GM19238 (cell line): ENCODE measurements at regions not wholly inside any gene's neighbourhood (a gene's known extent, or its start where the extent isn't known, plus 50 kb on each side); places are given as distances from the start of the nearest gene placed in this dataset.

Experiments
- DNase-seq: peaks from one replicate; pipeline ENCODE4 v3.0.0; 2011; ENCODE audit warnings: low spot score; ENCODE audit not compliant: insufficient read length

DNA sequence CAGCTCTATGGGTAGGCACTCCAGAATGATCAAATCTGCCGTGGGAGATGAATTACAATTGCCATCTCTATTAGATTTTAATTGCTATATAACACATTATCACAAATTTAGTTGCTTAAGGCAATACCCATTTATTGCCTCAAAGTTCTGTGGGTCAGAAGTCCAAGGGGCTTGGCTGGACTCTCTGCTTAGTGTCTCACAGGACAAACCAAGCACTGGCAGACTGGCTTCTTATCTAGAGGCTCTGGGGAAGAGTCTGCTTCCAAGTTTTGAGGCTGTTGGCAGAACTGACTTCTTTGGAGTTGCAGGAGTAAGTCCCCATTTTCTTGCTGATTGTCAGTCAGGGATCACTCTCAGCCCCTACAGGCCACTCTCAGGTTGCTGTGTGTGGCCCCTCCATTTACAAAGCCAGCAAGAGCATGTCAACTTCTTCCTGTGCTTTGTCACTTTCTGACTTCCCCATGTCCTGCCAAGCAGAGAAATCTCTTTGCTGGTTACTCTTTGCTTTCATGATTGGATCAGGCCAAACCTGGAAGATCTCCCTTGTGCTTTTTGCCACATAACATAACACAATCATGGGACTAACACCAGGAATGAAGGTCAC is 93.5 kb upstream of the PRICKLE2 start:
- no peak for DNase-seq

GRCh38 chr3:64318001-64318400 is 92.7 kb upstream of the PRICKLE2 start:
- DNase-seq, result no peak

GRCh38 chr3:64316971-64317370 is 91.7 kb upstream of the PRICKLE2 start:
- DNase-seq, result no peak

DNA sequence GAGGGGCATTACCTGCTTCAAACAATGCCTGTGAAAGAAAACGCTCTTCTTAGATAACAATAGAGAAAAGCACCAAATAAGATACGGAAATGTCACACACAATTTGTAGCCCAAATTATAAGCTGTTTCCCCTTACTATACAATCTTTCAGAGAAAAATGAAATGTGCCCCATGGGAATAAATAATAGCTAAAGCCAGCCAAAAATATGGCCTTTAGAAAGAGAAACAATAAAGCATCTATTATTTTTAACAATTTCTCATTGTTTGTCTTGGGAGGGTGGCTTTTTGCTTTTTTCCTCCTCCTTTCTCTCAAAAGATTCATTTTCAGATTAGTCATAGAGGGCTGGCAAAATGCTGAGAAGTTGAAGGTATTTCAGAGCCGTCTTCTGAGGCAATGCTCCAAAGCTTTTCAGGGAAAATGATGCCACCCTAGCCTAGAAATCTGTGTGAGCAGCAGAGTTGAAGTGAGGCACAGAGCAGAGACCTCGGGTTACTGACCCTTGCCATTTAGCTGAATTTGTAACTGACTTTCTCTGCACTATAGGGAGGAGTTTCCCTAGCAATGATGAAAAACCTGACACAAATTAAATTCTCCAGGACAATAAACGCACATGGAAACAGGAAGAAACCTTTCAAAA is 86.3 kb upstream of the PRICKLE2 start:
- no peak for DNase-seq

DNA sequence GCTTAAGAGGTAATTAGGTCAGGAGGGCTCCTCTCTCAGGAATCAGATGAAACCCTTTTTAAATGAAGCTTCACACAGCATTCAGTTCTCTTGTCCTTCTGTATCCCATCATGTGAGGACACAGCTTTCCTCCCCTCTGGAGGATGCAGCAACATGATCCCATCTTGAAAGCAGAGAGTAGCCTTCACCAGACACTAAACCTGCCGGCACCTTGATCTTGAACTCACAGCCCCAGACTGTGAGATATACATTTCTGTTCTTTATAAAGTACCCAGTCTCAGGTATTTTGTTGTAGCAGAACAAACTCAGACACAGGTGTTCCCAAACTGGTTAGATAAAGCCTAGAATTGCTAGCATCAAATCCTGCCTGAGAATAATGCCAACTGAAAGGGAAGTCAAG is 83.7 kb upstream of the PRICKLE2 start:
- DNase-seq, result no peak

- no peak for DNase-seq
Observed at GRCh38 chr3:64306745-64307144, 81.5 kb upstream of the PRICKLE2 start.

DNA sequence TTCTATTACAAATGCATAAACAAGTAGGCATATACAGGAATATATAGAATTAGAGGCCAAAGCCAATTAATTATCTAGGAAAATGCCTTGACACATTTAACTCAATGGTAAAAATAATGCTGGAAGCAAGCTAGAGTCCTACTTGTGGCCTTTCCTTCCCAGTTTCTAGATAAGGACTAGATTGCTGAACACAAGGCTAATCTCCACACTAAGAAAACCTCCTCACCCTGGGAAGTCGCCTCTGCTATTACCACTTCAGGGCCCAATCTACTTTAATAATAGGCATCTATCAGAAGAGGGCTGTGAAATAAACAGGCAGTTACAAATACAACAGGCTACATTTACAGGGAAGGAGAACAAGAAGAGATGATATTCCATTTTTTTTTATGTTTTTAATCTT is 80.5 kb upstream of the PRICKLE2 start:
- no peak for DNase-seq

DNA sequence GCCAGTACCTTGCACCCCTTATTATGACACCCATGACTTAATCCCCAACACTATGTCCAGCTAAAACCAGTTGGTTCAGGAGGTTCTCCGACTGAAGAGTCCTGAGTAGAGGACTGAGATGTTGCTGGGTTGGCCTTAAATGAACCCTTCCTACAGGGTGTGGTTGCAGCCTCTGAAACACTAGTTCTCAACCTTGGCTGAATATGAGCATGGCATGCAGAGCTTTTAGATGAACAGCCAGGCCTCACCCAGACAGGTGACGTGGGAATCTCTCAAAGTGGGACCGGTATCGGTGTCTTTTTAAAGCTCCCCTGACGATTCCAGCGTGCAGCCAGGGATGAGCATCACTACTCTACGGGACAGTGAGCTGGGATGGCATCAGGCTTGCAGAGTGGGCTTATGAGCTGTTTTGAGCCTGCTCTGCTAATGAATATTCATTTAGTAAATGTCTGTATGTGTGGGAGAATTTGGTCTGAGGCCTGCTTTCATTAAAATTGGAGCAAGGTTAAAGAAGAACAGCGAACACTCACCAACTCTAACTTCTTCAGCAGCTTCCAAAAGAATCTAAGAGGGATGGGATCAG is 79.7 kb upstream of the PRICKLE2 start:
- DNase-seq, result no peak

- DNase-seq, result no peak
Observed at GRCh38 chr3:64303881-64304280, 78.6 kb upstream of the PRICKLE2 start.

DNA sequence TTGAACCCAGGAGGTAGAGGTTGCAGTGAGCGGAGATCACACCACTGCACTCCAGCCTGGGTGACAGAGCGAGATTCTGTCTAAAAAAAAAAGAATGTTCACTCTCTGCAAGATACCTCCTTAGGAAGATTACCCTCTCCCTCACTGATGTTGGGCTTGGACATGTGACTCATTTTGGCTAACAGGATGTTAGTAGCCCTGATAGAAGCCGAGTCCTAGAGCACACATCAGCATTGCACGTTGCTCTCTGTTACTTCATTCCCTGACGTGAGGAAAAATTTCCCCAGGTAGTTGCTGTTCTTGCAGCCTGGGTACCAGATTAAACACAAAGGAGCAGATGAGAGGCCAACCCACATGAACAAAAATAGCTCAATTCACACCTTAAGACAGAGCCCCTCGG is 78.1 kb upstream of the PRICKLE2 start:
- DNase-seq, result no peak

GRCh38 chr3:64301476-64301875 is 76.2 kb upstream of the PRICKLE2 start:
- DNase-seq, result no peak

DNA sequence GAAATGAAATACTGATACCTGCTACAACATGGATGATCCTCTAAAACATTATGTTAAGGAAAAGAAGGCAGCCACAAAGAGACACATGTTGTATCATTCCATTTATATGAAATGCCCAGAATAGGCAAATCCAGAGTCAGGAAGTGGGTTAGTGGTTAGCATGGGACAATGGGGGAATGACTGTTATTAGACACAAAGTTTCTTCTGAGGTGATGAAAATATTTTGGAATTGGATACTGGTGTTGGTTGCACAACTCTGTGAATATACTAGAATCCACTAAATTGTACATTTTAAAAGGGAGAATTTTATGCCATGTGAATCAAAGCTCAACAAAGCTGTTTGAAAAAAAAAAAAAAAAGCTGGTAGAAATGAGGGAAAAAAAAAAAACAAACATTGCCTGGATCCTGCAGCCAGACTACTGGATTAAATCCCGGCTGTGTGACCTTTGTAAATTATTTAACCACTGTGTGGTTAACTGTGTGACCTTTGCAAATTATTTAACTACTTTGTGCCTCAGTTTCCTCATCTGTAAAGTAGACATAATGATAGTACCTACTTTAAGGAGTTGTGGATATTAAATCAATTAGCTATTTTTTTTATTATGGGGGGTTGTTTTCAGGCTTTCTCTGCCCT is 75.6 kb upstream of the PRICKLE2 start:
- DNase-seq, result no peak

DNA sequence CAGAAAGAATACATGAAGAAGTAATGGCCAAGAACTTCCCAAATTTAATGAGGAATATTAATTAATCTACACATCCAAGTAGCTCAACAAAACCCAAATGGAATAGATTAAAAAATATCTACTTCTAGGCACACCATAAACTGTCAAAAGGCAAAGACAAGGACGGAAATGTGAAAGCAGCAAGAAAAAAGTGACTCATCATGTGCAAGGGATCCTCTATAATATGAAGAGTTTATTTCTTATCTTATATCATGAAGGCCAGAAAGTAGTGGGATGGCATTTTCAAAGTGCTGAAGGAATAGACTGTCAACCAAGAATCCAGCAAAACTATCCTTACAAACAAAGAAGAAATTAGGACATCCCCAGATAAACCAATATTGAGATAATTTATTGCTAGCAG is 73.9 kb upstream of the PRICKLE2 start:
- no peak for DNase-seq

- DNase-seq, result no peak
Observed at GRCh38 chr3:64297563-64297962, 72.3 kb upstream of the PRICKLE2 start.

- DNase-seq, result no peak
Observed at GRCh38 chr3:64295594-64295993, 70.3 kb upstream of the PRICKLE2 start.

- DNase-seq, result no peak
Observed at GRCh38 chr3:64294771-64295170, 69.5 kb upstream of the PRICKLE2 start.

GRCh38 chr3:64293121-64293520 is 67.9 kb upstream of the PRICKLE2 start:
- no peak for DNase-seq

DNA sequence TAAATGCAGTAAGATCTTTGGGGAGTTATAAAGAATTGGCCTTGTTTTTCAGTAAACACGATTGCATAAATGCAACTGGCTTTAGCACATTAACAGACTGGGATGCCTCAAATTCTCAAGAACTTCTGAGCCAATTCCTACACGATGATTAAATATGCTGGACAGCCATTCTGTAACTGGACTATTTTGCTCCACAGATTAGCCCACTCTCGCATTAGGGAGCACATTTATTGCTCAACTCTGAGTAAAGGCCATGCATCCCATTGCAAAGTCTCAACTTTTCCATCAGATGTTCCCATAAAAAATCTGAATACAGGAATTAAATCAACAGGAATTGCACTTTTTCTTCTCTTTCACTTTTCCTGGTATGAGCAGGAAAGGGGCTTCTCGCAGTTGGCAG is 66.7 kb upstream of the PRICKLE2 start:
- DNase-seq, result no peak

DNA sequence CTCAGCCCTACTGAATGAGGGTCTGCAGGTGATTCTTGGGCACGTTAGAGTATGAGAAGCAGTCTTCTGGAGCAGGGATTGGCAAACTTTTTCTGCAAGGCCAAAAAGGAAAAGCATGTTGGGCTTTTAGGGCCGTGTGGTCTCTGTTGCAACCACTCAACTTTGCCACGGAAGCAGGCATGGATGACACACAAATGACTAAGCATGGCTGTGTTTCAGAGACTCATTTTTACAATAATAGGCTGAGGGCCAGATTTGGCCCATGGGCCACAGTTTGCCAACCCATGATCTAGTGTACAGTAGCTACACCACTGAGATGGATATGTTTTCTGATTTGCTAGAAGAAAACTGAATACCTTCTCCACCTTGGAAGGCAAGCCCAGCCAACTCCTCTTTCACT is 66.1 kb upstream of the PRICKLE2 start:
- no peak for DNase-seq

- DNase-seq, result no peak
Observed at GRCh38 chr3:64290864-64291263, 65.6 kb upstream of the PRICKLE2 start.

DNA sequence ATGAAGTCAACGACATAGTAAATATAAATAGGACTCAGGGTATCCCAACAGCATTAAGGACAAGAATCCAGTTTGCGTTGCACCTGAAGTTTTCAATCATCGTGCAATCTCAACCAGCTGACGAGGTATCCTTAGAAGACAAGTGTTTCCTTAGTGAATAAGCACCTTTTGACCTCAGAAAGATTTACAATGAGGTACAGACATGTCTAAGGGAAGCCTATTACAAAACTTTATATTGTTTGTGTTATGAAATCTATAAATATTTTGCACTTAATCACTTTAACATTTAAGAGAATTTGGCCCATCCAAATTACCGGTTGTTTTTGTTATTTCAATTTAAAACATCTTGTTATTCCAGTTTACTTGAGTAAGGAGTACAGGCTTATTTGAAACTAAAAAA is 64.9 kb upstream of the PRICKLE2 start:
- DNase-seq, result no peak

GRCh38 chr3:64289622-64290021 is 64.4 kb upstream of the PRICKLE2 start:
- DNase-seq, result no peak

GRCh38 chr3:64278625-64279024 is 53.4 kb upstream of the PRICKLE2 start:
- DNase-seq, result no peak
